C4-2B (cell line): ENCODE measurements at regions not wholly inside any gene's neighbourhood (a gene's known extent, or its start where the extent isn't known, plus 50 kb on each side); places are given as distances from the start of the nearest gene placed in this dataset.

ENCODE experiments used
- CTCF ChIP-seq: fragments of 450-650 bp; conservative IDR thresholded peaks from 2 replicates; pipeline ENCODE4 v1.5.1; 2017; ENCODE audit warnings: mild to moderate bottlenecking
- ZFX ChIP-seq: fragments of 450-650 bp; IDR thresholded peaks from 2 replicates; pipeline ENCODE4 v1.6.1; 2017

GRCh38 chr12:113568021-113568420 lies 96.3 kb upstream of the LHX5 start:
- TF ChIP-seq CTCF (no peak), ZFX (no peak)
